H1 (cell line): ENCODE measurements at regions not wholly inside any gene's neighbourhood (a gene's known extent, or its start where the extent isn't known, plus 50 kb on each side); places are given as distances from the start of the nearest gene placed in this dataset.

Source experiments
- CTCF ChIA-PET: fragments of 300-600 bp; sonication (Branson Sonifier 250); formaldehyde crosslinking; loops from one replicate; lab custom pipeline; 2021; ENCODE audit not compliant: partially characterized antibody; lab: Charles Lee
- POLR2A ChIA-PET: fragments of 300-600 bp; sonication (Branson Sonifier 250); formaldehyde crosslinking; loops from one replicate; lab custom pipeline; 2021; ENCODE audit warnings: inconsistent platforms; ENCODE audit not compliant: partially characterized antibody; lab: Charles Lee
- DNase-seq, 2 experiments: peaks; one replicate each; pipeline versions ENCODE4 v3.0.0 to v3.0.0-alpha.2; 2010 to 2022; ENCODE audit warnings: low spot score in 2 of 2, low read depth in 1 of 2, mixed read lengths in 1 of 2
- FAIRE-seq: peaks from 2 replicates; lab custom pipeline; 2011; peaks lifted over from hg19 to GRCh38; lab: Jason Lieb, UNC
- H2AFZ ChIP-seq: 2 replicates; pipeline ENCODE4 v1.8.1; 2012; ENCODE audit warnings: low read length, inconsistent platforms
- H2AK5ac ChIP-seq: 2 replicates; pipeline ENCODE4 v1.6.1; 2013; ENCODE audit warnings: low read depth, low read length
- H2BK120ac ChIP-seq: replicated peaks from 2 replicates; pipeline ENCODE3; 2013; ENCODE audit warnings: low read depth, low read length, inconsistent platforms
- H2BK12ac ChIP-seq: 2 replicates; pipeline ENCODE4 v1.6.1; 2013; ENCODE audit warnings: low read depth, low read length
- H2BK15ac ChIP-seq: 2 replicates; pipeline ENCODE4 v1.6.1; 2013; ENCODE audit warnings: low read length
- H2BK20ac ChIP-seq: 2 replicates; pipeline ENCODE4 v1.6.1; 2013; ENCODE audit warnings: low read length
- H2BK5ac ChIP-seq: 2 replicates; pipeline ENCODE4 v1.6.1; 2013; ENCODE audit warnings: low read depth, low read length
- H3K14ac ChIP-seq: 2 replicates; pipeline ENCODE4 v1.6.1; 2013; ENCODE audit warnings: inconsistent platforms; ENCODE audit not compliant: insufficient read length
- H3K18ac ChIP-seq: 2 replicates; pipeline ENCODE4 v1.6.1; 2013; ENCODE audit warnings: low read length; ENCODE audit errors: extremely low read depth
- H3K23ac ChIP-seq: 2 replicates; pipeline ENCODE4 v1.6.1; 2013; ENCODE audit warnings: inconsistent platforms; ENCODE audit not compliant: insufficient read length
- H3K23me2 ChIP-seq: 2 replicates; pipeline ENCODE4 v1.6.1; 2013; ENCODE audit warnings: low read depth, low read length
- H3K27ac ChIP-seq: 2 replicates; pipeline ENCODE4 v1.6.1; 2011; ENCODE audit warnings: low read depth, low read length, inconsistent platforms
- H3K27me3 ChIP-seq, 4 experiments: replicated peaks in 1 of 4; 1 replicate in 1 of 4; 2 replicates in 3 of 4; pipeline versions ENCODE4 v1.6.1 to v1.8.1; 2011 to 2013; ENCODE audit warnings: low read length in 3 of 4, mild to moderate bottlenecking in 3 of 4, inconsistent platforms in 2 of 4, mixed read lengths in 2 of 4, moderate library complexity in 1 of 4; ENCODE audit not compliant: control insufficient read depth in 3 of 4, insufficient read depth in 3 of 4; ENCODE audit errors: extremely low read depth in 1 of 4
- H3K36me3 ChIP-seq, 4 experiments: 2 replicates each; pipeline versions ENCODE4 v1.6.1 to v1.8.1; 2011 to 2013; ENCODE audit warnings: mild to moderate bottlenecking in 4 of 4, low read length in 3 of 4, moderate library complexity in 2 of 4, control low read depth in 1 of 4, inconsistent platforms in 1 of 4; ENCODE audit not compliant: insufficient read depth in 4 of 4, control insufficient read depth in 2 of 4
- H3K4ac ChIP-seq: replicated peaks from 2 replicates; pipeline ENCODE3; 2013; ENCODE audit warnings: low read length, low read depth, mixed read lengths, inconsistent platforms; ENCODE audit not compliant: insufficient read length
- H3K4me1 ChIP-seq, 4 experiments: replicated peaks in 1 of 4; 1 replicate in 1 of 4; 2 replicates in 3 of 4; pipeline versions ENCODE4 v1.6.1 to v1.8.1; 2011 to 2013; ENCODE audit warnings: low read length in 3 of 4, inconsistent platforms in 2 of 4, mixed read lengths in 1 of 4; ENCODE audit not compliant: insufficient read depth in 4 of 4, control insufficient read depth in 3 of 4
- H3K4me2 ChIP-seq, 2 experiments: 2 replicates each; pipeline versions ENCODE4 v1.6.1 to v1.8.1; 2011 to 2013; ENCODE audit warnings: low read depth in 2 of 2, low read length in 2 of 2, control low read depth in 1 of 2, inconsistent platforms in 1 of 2, mild to moderate bottlenecking in 1 of 2; ENCODE audit not compliant: insufficient read depth in 1 of 2
- H3K4me3 ChIP-seq, 4 experiments: fragments of 200-600, 300-600 bp in 1 of 4; sonication (generic), shearing (Covaris generic), sonication (Bioruptor Twin) in 1 of 4; 2 replicates each; pipeline versions ENCODE4 v1.5.1 to v1.8.1; 2011 to 2016; ENCODE audit warnings: low read length in 4 of 4, low read depth in 3 of 4, control low read depth in 2 of 4, inconsistent platforms in 2 of 4, mild to moderate bottlenecking in 2 of 4, mixed read lengths in 1 of 4, moderate library complexity in 1 of 4; ENCODE audit not compliant: insufficient read depth in 2 of 4; ENCODE audit errors: extremely low read depth in 1 of 4
- H3K56ac ChIP-seq: replicated peaks from 2 replicates; pipeline ENCODE3; 2013; ENCODE audit warnings: low read depth, mild to moderate bottlenecking, mixed read lengths, low read length, inconsistent platforms; ENCODE audit not compliant: insufficient read length
- H3K79me1 ChIP-seq: 2 replicates; pipeline ENCODE4 v1.6.1; 2013; ENCODE audit warnings: low read depth, low read length, control low read depth
- H3K79me2 ChIP-seq, 2 experiments: 2 replicates each; pipeline versions ENCODE4 v1.6.1 to v1.8.1; 2012 to 2013; ENCODE audit warnings: low read length in 2 of 2, mild to moderate bottlenecking in 2 of 2, inconsistent platforms in 1 of 2; ENCODE audit not compliant: insufficient read depth in 2 of 2, control insufficient read depth in 1 of 2
- H3K9ac ChIP-seq, 4 experiments: replicated peaks in 1 of 4; 1 replicate in 1 of 4; 2 replicates in 3 of 4; pipeline versions ENCODE4 v1.6.1 to v1.8.1; 2011 to 2013; ENCODE audit warnings: low read depth in 3 of 4, low read length in 3 of 4, control low read depth in 2 of 4, mild to moderate bottlenecking in 2 of 4, moderate library complexity in 2 of 4, inconsistent platforms in 1 of 4; ENCODE audit errors: extremely low read depth in 1 of 4
- H3K9me3 ChIP-seq, 2 experiments: 2 replicates each; pipeline versions ENCODE4 v1.6.1 to v1.8.1; 2012 to 2013; ENCODE audit warnings: mild to moderate bottlenecking in 2 of 2, moderate library complexity in 2 of 2, control low read depth in 1 of 2, inconsistent platforms in 1 of 2, low read depth in 1 of 2, low read length in 1 of 2, mixed read lengths in 1 of 2; ENCODE audit not compliant: insufficient read depth in 2 of 2
- H4K20me1 ChIP-seq, 2 experiments: replicated peaks in 1 of 2; 2 replicates each; pipeline versions ENCODE3 to v1.8.1; 2011 to 2013; ENCODE audit warnings: inconsistent platforms in 2 of 2, low read length in 2 of 2, mild to moderate bottlenecking in 1 of 2; ENCODE audit not compliant: insufficient read depth in 2 of 2, control insufficient read depth in 1 of 2
- H4K5ac ChIP-seq: 2 replicates; pipeline ENCODE4 v1.6.1; 2013; ENCODE audit warnings: low read length, low read depth, mixed read lengths, inconsistent platforms; ENCODE audit not compliant: insufficient read length
- H4K8ac ChIP-seq: 2 replicates; pipeline ENCODE4 v1.8.0; 2013; ENCODE audit warnings: mild to moderate bottlenecking, moderate library complexity, low read length, inconsistent platforms; ENCODE audit not compliant: insufficient read depth; ENCODE audit errors: extremely low read depth
- H4K91ac ChIP-seq: replicated peaks from 2 replicates; pipeline ENCODE3; 2013; ENCODE audit warnings: low read length, mixed read lengths, inconsistent platforms; ENCODE audit not compliant: insufficient read length
- BRCA1 ChIP-seq: IDR thresholded peaks from 2 replicates; pipeline ENCODE4 v1.6.1; 2012; ENCODE audit warnings: low read depth, low read length, improper control_type of control experiment
- HDAC6 ChIP-seq: IDR thresholded peaks from one replicate; pipeline ENCODE4 v1.7.1; 2012; ENCODE audit warnings: low read depth, mild to moderate bottlenecking, inconsistent platforms, low read length, moderate library complexity
- MAX ChIP-seq: IDR thresholded peaks from 2 replicates; pipeline ENCODE4 v1.6.1; 2012; ENCODE audit warnings: inconsistent platforms
- RBBP5 ChIP-seq: IDR thresholded peaks from 2 replicates; pipeline ENCODE4 v1.7.1; 2012; ENCODE audit warnings: low read depth, mild to moderate bottlenecking, inconsistent platforms, low read length, moderate library complexity, borderline replicate concordance
- SP1 ChIP-seq: IDR thresholded peaks from 2 replicates; pipeline ENCODE4 v1.6.1; 2011; ENCODE audit warnings: low read depth, low read length
- SP4 ChIP-seq: IDR thresholded peaks from 2 replicates; pipeline ENCODE4 v1.6.1; 2012; ENCODE audit warnings: low read length, inconsistent platforms
- USF2 ChIP-seq: IDR thresholded peaks from 2 replicates; pipeline ENCODE4 v1.6.1; 2011; ENCODE audit warnings: low read length, improper control_type of control experiment
- WGBS, 2 experiments: shearing (Covaris generic) in 1 of 2; methylation state at CpG; one replicate each; pipeline versions ENCODE4 v1.1.6 to v1.1.7; 2013 to 2015; ENCODE audit warnings: low lambda C conversion rate in 2 of 2, mixed read lengths in 2 of 2, inconsistent platforms in 1 of 2, low coverage in 1 of 2, missing lambda C conversion rate in 1 of 2; ENCODE audit not compliant: insufficient replicate concordance in 2 of 2, insufficient coverage in 1 of 2, insufficient read length in 1 of 2; ENCODE audit errors: extremely low coverage in 1 of 2, missing lambda C conversion rate in 1 of 2; 5-methylcytosine and 5-hydroxymethylcytosine counted together

GRCh38 chr17:65417406-65418221 lies 143.8 kb downstream of the AXIN2 start:
- H4K20me1 ChIP-seq = no peaks in the 10 kb centered on the region
- H2BK15ac ChIP-seq = no peak overlapping the region
- 95% methylated on average over 7 of the region's 7 CpGs; no CpG with 5 or more reads in 1 of the 2 experiments for WGBS, 2 experiments
- H3K9me3 ChIP-seq = 0 out of 4 replicates have a peak, but pooled peaks cover 0 to 7% of the 10 kb centered on the region in 2 experiments
- H3K79me1 ChIP-seq = no peaks in the 10 kb centered on the region
- no peak overlapping the region for H3K14ac ChIP-seq
- H3K36me3 ChIP-seq = no peaks in the 10 kb centered on the region
- H4K91ac ChIP-seq = no peak overlapping the region
- no peak for FAIRE-seq
- no peak overlapping the region for H3K56ac ChIP-seq
- no peak overlapping the region for H4K8ac ChIP-seq
- no peak overlapping the region for H2BK120ac ChIP-seq
- H3K4me2 ChIP-seq = no peak overlapping the region
- no peaks in the 10 kb centered on the region for H3K79me2 ChIP-seq
- H3K27me3 ChIP-seq = no peaks in the 10 kb centered on the region
- H3K4ac ChIP-seq = no peak overlapping the region
- no peak for TF ChIP-seq RBBP5
- no peak for TF ChIP-seq MAX
- no peak for TF ChIP-seq BRCA1
- no peak for TF ChIP-seq USF2
- no peak for TF ChIP-seq HDAC6
- TF ChIP-seq SP4 = no peak
- no peak for TF ChIP-seq SP1
- no peak for DNase-seq
- H2BK5ac ChIP-seq = no peak overlapping the region
- no peak overlapping the region for H2AK5ac ChIP-seq
- H2BK20ac ChIP-seq = no peak overlapping the region
- H3K4me3 ChIP-seq = no peak overlapping the region
- CTCF ChIA-PET = interaction anchor here (1.3 to 1.5 kb wide), 3 partner anchors 12 to 135 kb away, joined by 3 to 4 read pairs (median 3); no protein-coding TSS in a partner anchor
- no peak overlapping the region for H4K5ac ChIP-seq
- no peaks in the 10 kb centered on the region for H3K4me1 ChIP-seq
- no peak overlapping the region for H3K18ac ChIP-seq
- H3K23ac ChIP-seq = no peak overlapping the region
- H2BK12ac ChIP-seq = no peak overlapping the region
- H3K9ac ChIP-seq = no peak overlapping the region
- H3K27ac ChIP-seq = no peak overlapping the region
- POLR2A ChIA-PET = no interaction called here
- H2AFZ ChIP-seq = no peak overlapping the region
- H3K23me2 ChIP-seq = no peaks in the 10 kb centered on the region
